ENCODE measurements at regions not wholly inside any gene's neighbourhood (a gene's known extent, or its start where the extent isn't known, plus 50 kb on each side); places are given as distances from the start of the nearest gene placed in this dataset.

DNA sequence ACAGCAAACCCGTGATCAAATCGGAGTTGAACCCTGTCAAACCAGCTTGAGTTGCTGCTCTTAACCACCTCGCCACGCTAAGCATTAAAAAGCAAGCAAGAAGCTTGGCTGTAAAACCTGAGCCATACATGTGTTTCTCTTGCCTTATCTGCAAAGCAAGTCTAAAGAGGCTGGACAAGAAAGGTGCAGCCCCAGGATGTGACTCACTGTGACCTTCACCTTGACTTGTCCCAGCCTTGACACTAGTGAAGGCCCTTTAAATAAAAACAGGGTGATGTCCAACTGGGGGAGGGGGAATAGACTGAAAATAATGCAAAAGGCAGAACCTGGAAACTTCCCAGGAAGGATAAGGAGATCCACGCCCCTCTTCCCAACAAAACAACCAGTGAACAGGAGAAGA lies 127.6 kb upstream of the NPAS2 start:
- Histone ChIP-seq H3K27ac (ENCODE audit: insufficient read depth, low read length, poor library complexity, severe bottlenecking) (no peak overlapping the region), H3K27me3 (replicated peaks; ENCODE audit: control insufficient read depth, insufficient read depth, low read length, poor library complexity, severe bottlenecking) (no peaks in the 10 kb centered on the region), H3K4me3 (ENCODE audit: insufficient read depth, low read depth, low read length, poor library complexity, severe bottlenecking) (no peak overlapping the region), H3K4me1 (ENCODE audit: control insufficient read depth, insufficient read depth, low read length, poor library complexity, severe bottlenecking) (no peaks in the 10 kb centered on the region), H3K36me3 (ENCODE audit: control insufficient read depth, insufficient read depth, low read length) (no peaks in the 10 kb centered on the region), H3K9me3 (ENCODE audit: control insufficient read depth, low read length) (no peaks in the 10 kb centered on the region)
- no peak for DNase-seq

DNA sequence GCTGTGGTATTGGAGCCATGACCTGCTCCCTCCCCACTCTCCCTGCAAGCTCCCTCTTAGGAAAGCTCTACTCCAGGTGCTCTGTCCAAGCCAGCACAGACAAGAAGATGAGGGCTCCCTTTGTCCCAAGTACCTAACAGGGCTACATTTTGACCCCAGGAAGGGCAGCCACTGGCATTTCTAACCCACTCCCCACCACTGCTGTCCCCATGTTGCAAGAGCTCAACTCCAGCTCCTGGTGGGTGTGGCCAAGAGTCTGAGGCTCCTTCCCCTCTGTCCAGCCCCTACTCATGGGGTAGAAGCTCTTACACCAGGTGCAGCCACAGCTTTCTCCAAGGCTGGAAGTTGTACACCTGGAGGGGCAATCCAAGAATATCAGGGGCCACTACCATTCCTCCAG lies 127.0 kb upstream of the NPAS2 start:
- no peak overlapping the region for H3K4me3 ChIP-seq (ENCODE audit: insufficient read depth, low read depth, low read length, poor library complexity, severe bottlenecking)

DNA sequence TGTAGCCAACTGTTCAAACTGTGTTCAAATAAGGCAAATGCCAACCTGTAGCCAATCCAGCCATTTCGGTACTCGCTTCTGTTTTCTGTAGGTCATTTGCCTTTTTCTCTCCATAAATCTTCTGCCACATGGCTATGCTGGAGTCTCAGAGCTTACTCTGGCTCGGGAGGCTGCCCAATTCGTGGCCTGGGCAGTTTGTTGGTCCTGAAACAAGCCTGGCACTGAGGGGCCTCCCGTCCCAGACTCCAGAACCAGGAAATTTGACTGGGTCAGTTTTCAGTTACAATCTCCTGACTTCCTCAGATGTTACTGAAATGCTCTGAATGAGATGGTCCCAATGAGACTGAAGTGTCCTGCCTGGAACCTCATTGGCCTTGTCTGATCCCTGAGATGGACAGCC lies 120.8 kb upstream of the NPAS2 start:
- Histone ChIP-seq H3K27me3 (replicated peaks; ENCODE audit: control insufficient read depth, insufficient read depth, low read length, poor library complexity, severe bottlenecking) (no peaks in the 10 kb centered on the region), H3K4me3 (ENCODE audit: insufficient read depth, low read depth, low read length, poor library complexity, severe bottlenecking) (no peak overlapping the region), H3K9me3 (ENCODE audit: control insufficient read depth, low read length) (no peaks in the 10 kb centered on the region), H3K36me3 (ENCODE audit: control insufficient read depth, insufficient read depth, low read length) (no peaks in the 10 kb centered on the region), H3K27ac (ENCODE audit: insufficient read depth, low read length, poor library complexity, severe bottlenecking) (no peak overlapping the region), H3K4me1 (ENCODE audit: control insufficient read depth, insufficient read depth, low read length, poor library complexity, severe bottlenecking) (no peaks in the 10 kb centered on the region)
- DNase-seq = no peak

More for the DNA sequence above, 127.0 kb upstream of the NPAS2 start:
- no peak for DNase-seq
- H3K36me3 ChIP-seq (ENCODE audit: control insufficient read depth, insufficient read depth, low read length) = no peaks in the 10 kb centered on the region
- H3K9me3 ChIP-seq (ENCODE audit: control insufficient read depth, low read length) = no peaks in the 10 kb centered on the region
- H3K27me3 ChIP-seq (replicated peaks; ENCODE audit: control insufficient read depth, insufficient read depth, low read length, poor library complexity, severe bottlenecking) = no peaks in the 10 kb centered on the region
- H3K4me1 ChIP-seq (ENCODE audit: control insufficient read depth, insufficient read depth, low read length, poor library complexity, severe bottlenecking) = no peaks in the 10 kb centered on the region
- no peak overlapping the region for H3K27ac ChIP-seq (ENCODE audit: insufficient read depth, low read length, poor library complexity, severe bottlenecking)

DNA sequence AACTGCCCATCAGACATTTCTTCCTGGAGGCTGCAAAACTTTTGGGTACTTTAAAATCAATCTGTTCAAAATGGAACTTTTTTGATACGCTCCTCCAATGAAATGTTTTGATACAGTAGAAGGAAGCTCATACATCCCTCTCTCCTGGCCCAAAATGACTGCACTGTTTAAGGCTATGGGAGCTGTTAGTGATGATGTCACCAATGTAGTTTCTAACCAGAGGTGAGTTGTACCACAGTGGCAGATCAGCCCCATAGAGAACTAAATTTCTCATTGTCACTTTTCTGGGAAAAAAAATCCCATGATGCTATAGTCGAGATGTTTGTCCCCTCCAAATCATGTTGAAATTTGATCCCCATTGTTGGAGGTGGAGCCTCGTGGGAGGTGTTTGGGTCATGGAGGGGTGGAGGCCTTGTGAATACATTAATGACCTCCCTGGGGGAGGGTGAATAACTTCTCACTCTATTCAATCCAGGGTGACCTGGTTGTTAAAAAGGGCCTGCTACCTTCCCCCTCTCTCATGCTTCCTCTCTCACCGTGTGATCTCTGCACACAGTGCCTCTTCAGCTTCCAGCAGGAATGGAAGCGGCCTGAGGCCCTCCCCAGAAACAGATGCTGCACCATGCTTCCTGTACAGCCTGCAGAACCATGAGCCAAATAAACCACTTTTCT lies 117.4 kb upstream of the NPAS2 start:
- no peaks in the 10 kb centered on the region for H3K36me3 ChIP-seq (ENCODE audit: control insufficient read depth, insufficient read depth, low read length)
- no peaks in the 10 kb centered on the region for H3K27me3 ChIP-seq (replicated peaks; ENCODE audit: control insufficient read depth, insufficient read depth, low read length, poor library complexity, severe bottlenecking)
- no peaks in the 10 kb centered on the region for H3K4me1 ChIP-seq (ENCODE audit: control insufficient read depth, insufficient read depth, low read length, poor library complexity, severe bottlenecking)
- H3K27ac ChIP-seq (ENCODE audit: insufficient read depth, low read length, poor library complexity, severe bottlenecking) = no peak overlapping the region
- no peak for DNase-seq
- H3K4me3 ChIP-seq (ENCODE audit: insufficient read depth, low read depth, low read length, poor library complexity, severe bottlenecking) = no peak overlapping the region
- no peaks in the 10 kb centered on the region for H3K9me3 ChIP-seq (ENCODE audit: control insufficient read depth, low read length)

DNA sequence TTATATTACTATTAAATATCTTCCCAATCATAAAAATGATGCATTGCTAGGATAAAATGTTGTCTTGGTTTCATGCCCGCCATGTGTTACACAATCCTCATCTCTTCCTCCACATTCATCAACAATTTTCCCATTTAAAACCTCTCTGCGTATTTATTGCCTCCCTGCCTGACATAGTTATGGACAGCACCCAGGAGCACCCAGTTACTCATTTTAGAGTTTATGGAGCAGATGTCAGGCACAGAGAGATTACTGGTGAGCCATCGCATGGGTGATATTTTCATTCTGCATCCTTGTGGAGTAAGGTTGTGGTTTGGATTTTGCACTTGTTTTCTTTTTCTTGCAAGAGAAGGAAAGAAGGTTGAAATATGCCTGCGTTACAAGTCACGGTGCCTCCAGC lies 116.7 kb upstream of the NPAS2 start:
- no peak overlapping the region for H3K4me3 ChIP-seq (ENCODE audit: insufficient read depth, low read depth, low read length, poor library complexity, severe bottlenecking)
- no peaks in the 10 kb centered on the region for H3K9me3 ChIP-seq (ENCODE audit: control insufficient read depth, low read length)
- H3K4me1 ChIP-seq (ENCODE audit: control insufficient read depth, insufficient read depth, low read length, poor library complexity, severe bottlenecking) = no peaks in the 10 kb centered on the region
- DNase-seq = no peak
- H3K36me3 ChIP-seq (ENCODE audit: control insufficient read depth, insufficient read depth, low read length) = no peaks in the 10 kb centered on the region
- no peaks in the 10 kb centered on the region for H3K27me3 ChIP-seq (replicated peaks; ENCODE audit: control insufficient read depth, insufficient read depth, low read length, poor library complexity, severe bottlenecking)
- H3K27ac ChIP-seq (ENCODE audit: insufficient read depth, low read length, poor library complexity, severe bottlenecking) = no peak overlapping the region

DNA sequence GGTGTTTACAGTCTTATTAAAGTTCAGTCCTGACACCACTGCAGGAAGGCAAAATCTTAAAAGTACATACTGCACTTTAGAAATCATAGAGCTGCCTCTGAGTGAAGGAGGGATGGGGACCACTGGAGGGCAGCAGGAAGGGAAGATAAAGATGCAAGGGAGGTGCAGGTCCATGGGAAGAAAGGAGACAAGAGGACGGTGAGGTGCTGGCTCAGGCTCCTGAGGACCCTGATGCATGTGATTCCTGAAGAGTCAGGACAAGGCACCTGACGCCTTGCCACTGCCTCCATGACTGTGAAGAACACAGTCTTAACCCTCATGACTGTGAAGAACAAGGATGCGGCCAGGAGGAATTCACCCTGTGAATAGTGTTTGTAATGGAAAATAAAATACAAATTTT lies 116.2 kb upstream of the NPAS2 start:
- no peak overlapping the region for H3K27ac ChIP-seq (ENCODE audit: insufficient read depth, low read length, poor library complexity, severe bottlenecking)
- no peak overlapping the region for H3K4me3 ChIP-seq (ENCODE audit: insufficient read depth, low read depth, low read length, poor library complexity, severe bottlenecking)
- H3K9me3 ChIP-seq (ENCODE audit: control insufficient read depth, low read length) = no peaks in the 10 kb centered on the region
- no peak for DNase-seq
- no peaks in the 10 kb centered on the region for H3K36me3 ChIP-seq (ENCODE audit: control insufficient read depth, insufficient read depth, low read length)
- no peaks in the 10 kb centered on the region for H3K4me1 ChIP-seq (ENCODE audit: control insufficient read depth, insufficient read depth, low read length, poor library complexity, severe bottlenecking)
- no peaks in the 10 kb centered on the region for H3K27me3 ChIP-seq (replicated peaks; ENCODE audit: control insufficient read depth, insufficient read depth, low read length, poor library complexity, severe bottlenecking)

DNA sequence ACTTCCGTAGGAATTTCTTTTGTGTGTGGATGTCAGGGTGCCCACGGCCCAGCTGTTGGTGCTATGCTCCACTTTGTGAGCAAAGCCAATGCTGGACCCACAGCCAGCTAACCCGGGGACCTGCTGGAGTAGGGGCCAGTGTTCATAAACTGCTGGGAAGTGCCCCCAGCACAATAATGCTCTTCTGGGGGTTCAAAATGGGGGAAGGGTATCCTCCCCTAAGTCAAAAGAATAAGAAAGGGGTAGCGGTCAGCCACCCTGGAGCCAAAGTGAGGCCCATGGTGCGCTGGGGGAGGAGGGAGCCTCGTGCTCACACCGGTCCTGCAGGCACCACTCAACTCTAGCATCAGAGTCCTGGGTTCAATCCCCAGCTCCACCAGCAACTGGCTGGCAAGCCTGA lies 115.8 kb upstream of the NPAS2 start:
- no peak for DNase-seq
- no peaks in the 10 kb centered on the region for H3K36me3 ChIP-seq (ENCODE audit: control insufficient read depth, insufficient read depth, low read length)
- H3K27me3 ChIP-seq (replicated peaks; ENCODE audit: control insufficient read depth, insufficient read depth, low read length, poor library complexity, severe bottlenecking) = no peaks in the 10 kb centered on the region
- no peak overlapping the region for H3K27ac ChIP-seq (ENCODE audit: insufficient read depth, low read length, poor library complexity, severe bottlenecking)
- H3K4me3 ChIP-seq (ENCODE audit: insufficient read depth, low read depth, low read length, poor library complexity, severe bottlenecking) = no peak overlapping the region
- no peaks in the 10 kb centered on the region for H3K9me3 ChIP-seq (ENCODE audit: control insufficient read depth, low read length)
- no peaks in the 10 kb centered on the region for H3K4me1 ChIP-seq (ENCODE audit: control insufficient read depth, insufficient read depth, low read length, poor library complexity, severe bottlenecking)

DNA sequence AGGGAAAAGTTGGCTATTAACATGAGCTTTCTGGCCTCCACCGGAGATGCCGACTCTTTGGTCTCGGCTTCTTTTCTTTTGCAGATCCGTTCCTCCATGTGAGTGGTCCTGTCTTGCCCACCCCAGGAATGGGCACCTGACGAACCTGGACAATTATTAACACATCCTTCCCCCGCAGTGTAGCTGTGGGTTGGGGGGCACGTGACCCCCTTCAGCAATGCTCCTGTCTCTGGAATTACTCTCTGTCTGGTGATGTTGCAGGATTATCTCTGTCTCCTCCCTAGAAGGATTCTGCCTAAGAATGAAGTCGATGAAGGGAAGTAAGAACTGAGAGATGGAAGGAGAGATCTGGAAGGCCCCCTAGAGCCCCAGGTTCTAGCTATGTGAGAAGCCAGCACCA lies 115.2 kb upstream of the NPAS2 start:
- H3K27me3 ChIP-seq (replicated peaks; ENCODE audit: control insufficient read depth, insufficient read depth, low read length, poor library complexity, severe bottlenecking) = no peaks in the 10 kb centered on the region
- H3K4me3 ChIP-seq (ENCODE audit: insufficient read depth, low read depth, low read length, poor library complexity, severe bottlenecking) = no peak overlapping the region
- H3K9me3 ChIP-seq (ENCODE audit: control insufficient read depth, low read length) = no peaks in the 10 kb centered on the region
- no peak for DNase-seq
- H3K4me1 ChIP-seq (ENCODE audit: control insufficient read depth, insufficient read depth, low read length, poor library complexity, severe bottlenecking) = no peaks in the 10 kb centered on the region
- H3K36me3 ChIP-seq (ENCODE audit: control insufficient read depth, insufficient read depth, low read length) = no peaks in the 10 kb centered on the region
- no peak overlapping the region for H3K27ac ChIP-seq (ENCODE audit: insufficient read depth, low read length, poor library complexity, severe bottlenecking)

DNA sequence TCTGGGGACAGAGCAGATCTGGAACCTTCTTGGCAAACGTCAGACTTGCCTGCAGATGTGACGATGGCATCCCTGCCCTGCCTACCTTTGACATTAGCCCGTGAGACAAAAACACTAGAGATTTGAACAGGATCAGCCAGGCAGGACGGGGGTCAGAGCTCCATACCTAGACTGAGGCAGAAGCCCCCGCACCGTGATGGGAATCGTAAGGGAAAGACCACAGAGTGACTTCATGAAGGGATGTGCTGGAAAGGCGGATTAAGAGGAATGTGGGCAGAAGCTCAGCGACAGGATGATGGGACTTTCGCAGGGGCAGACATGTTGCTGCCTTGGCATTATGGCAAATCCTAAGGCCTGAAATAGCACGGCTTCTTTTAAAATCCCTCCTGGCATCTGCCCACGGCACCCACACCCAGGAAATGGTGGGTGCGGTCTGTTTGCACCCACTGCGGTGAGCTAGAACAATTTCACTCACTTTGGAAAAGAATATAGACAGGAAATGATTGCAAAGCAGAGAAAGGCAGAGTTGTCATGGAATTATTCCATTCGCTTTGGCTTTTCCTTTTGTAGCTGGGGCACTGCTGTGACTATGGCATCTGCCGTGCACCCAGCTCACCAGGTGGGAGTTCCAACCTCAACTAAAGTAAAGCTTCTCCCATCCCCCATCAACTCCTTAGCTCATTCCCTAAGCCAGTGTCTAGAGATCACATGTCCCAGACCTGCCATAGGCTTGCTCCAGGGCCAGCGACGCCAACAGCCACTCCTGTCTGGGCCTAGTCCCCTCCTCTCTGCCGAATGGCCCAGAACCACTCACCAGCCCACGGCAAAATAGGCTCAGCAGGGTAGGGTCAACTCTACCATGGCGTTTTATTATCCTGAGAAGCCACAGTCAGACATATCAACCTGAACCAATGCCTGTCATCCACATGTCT lies 112.7 kb upstream of the NPAS2 start:
- Histone ChIP-seq H3K4me3 (ENCODE audit: insufficient read depth, low read depth, low read length, poor library complexity, severe bottlenecking) (no peak overlapping the region), H3K4me1 (ENCODE audit: control insufficient read depth, insufficient read depth, low read length, poor library complexity, severe bottlenecking) (no peaks in the 10 kb centered on the region), H3K9me3 (ENCODE audit: control insufficient read depth, low read length) (no peaks in the 10 kb centered on the region), H3K27ac (ENCODE audit: insufficient read depth, low read length, poor library complexity, severe bottlenecking) (no peak overlapping the region), H3K27me3 (replicated peaks; ENCODE audit: control insufficient read depth, insufficient read depth, low read length, poor library complexity, severe bottlenecking) (no peaks in the 10 kb centered on the region), H3K36me3 (ENCODE audit: control insufficient read depth, insufficient read depth, low read length) (no peaks in the 10 kb centered on the region)
- DNase-seq = no peak

DNA sequence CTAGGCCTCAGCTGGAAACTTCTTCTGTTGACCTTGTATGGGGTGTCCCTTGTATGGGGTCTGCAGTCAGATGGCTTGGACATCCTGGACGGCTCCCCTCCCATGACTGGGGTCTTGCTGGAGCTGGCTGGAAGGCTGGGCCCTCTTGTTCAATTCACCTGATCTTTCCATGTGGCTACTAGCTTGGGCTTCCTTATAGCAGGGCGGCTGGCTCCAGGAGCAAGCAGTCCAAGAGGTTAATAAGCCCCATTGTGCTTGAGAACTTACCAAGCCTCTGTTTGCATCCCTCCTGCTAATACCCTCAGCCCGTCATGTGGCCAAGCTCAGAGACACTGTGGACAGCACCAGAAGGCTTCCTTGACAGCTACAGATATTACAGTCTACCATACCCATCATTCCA lies 111.6 kb upstream of the NPAS2 start:
- H3K27ac ChIP-seq (ENCODE audit: insufficient read depth, low read length, poor library complexity, severe bottlenecking) = no peak overlapping the region
- DNase-seq = no peak
- no peaks in the 10 kb centered on the region for H3K36me3 ChIP-seq (ENCODE audit: control insufficient read depth, insufficient read depth, low read length)
- H3K9me3 ChIP-seq (ENCODE audit: control insufficient read depth, low read length) = no peaks in the 10 kb centered on the region
- no peak overlapping the region for H3K4me3 ChIP-seq (ENCODE audit: insufficient read depth, low read depth, low read length, poor library complexity, severe bottlenecking)
- no peaks in the 10 kb centered on the region for H3K27me3 ChIP-seq (replicated peaks; ENCODE audit: control insufficient read depth, insufficient read depth, low read length, poor library complexity, severe bottlenecking)
- no peaks in the 10 kb centered on the region for H3K4me1 ChIP-seq (ENCODE audit: control insufficient read depth, insufficient read depth, low read length, poor library complexity, severe bottlenecking)
